ENCODE measurements at regions not wholly inside any gene's neighbourhood (a gene's known extent, or its start where the extent isn't known, plus 50 kb on each side); places are given as distances from the start of the nearest gene placed in this dataset.
A peak's percentile ranks its signal among the peaks of the same experiment; 100 is the strongest.

DNA sequence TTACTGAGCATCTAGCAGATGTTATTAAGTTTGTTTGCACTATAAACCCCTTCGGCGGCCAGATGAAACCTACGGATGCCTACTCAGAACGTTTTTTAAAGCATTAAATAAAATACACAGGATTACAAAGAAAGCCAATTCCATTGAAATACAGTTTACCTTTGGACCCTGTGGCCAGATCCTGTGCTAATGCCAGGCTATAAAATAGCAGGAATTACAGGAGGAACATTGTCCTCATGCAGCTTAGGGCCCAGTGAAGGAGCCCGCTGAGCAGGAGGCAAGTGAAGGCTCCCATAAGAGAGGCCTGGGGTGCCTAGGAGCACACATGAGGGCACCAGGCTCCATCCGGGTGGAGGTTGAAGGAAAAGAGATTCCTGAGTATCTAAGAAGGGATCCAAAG, 310.4 kb downstream of the MTX2 start:
- ChIA-PET POLR2A (ENCODE audit: low non-redundant PET) (no interaction called here), CTCF (no interaction called here)
- no peak for TF ChIP-seq EZH2 (IDR thresholded peaks at IDR 0.05; ENCODE audit: borderline replicate concordance, low read depth, low read length, poor library complexity, severe bottlenecking)
- no peak for TF ChIP-seq CTCF (conservative IDR thresholded peaks at IDR 0.05; ENCODE audit: low read depth, low read length)

DNA sequence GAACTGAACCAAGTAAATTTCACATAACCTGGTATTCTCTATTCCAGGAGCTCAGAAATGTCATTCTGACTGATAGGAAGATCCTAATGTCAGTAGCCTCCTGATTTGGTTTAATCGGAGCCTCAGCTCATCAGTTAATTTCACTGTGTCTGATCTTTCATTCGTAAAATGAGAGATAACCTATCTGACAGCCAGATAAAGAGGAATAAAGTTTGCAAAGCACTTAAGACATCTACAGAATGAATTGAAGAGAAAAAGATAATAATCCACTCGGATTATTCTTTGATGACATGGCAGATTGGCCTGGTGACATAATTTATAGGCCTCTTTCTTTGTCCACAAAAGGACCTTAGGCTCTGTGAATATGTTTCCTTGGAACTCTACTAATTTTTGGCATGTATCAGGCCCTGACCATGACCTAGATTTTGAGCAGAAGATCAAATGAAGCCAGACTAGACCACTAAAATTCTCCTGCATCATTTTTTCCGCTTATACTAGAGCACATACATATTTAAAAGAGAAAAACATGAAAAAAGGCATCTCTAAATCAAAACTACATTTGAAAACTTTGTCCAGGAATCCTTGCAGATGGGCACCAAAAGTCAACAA, 312.4 kb downstream of the MTX2 start:
- TF ChIP-seq EZH2 (IDR thresholded peaks at IDR 0.05; ENCODE audit: borderline replicate concordance, low read depth, low read length, poor library complexity, severe bottlenecking) (no peak), CTCF (conservative IDR thresholded peaks at IDR 0.05; ENCODE audit: low read depth, low read length) (no peak)
- no peak overlapping the region for H3K27ac ChIP-seq (ENCODE audit: low read depth, low read length, poor library complexity, severe bottlenecking)
- no peaks in the 10 kb centered on the region for H3K36me3 ChIP-seq (ENCODE audit: insufficient read depth, low read length, poor library complexity, severe bottlenecking)
- H3K4me3 ChIP-seq (ENCODE audit: low read depth, low read length, poor library complexity, severe bottlenecking): no peak overlapping the region
- DNase-seq (ENCODE audit: low spot score): no peak
- peaks cover 24% of the 10 kb centered on the region for H3K4me1 ChIP-seq (ENCODE audit: insufficient read depth, low read length, poor library complexity, severe bottlenecking)
- ChIA-PET CTCF (no interaction called here), POLR2A (ENCODE audit: low non-redundant PET) (no interaction called here)
- no peaks in the 10 kb centered on the region for H3K9me3 ChIP-seq (ENCODE audit: low read depth, low read length, poor library complexity, severe bottlenecking)
- no TSS peak for BruUV-seq (replicated peaks)
- H3K27me3 ChIP-seq (replicated peaks; ENCODE audit: insufficient read depth, low read depth, low read length, poor library complexity): no peaks in the 10 kb centered on the region
- intact Hi-C loops (cut with micrococcal nuclease; ENCODE audit: unreplicated experiment): no loop called here

More for the DNA sequence above, 310.4 kb downstream of the MTX2 start:
- no peaks in the 10 kb centered on the region for H3K9me3 ChIP-seq (ENCODE audit: low read depth, low read length, poor library complexity, severe bottlenecking)
- no peaks in the 10 kb centered on the region for H3K27me3 ChIP-seq (replicated peaks; ENCODE audit: insufficient read depth, low read depth, low read length, poor library complexity)
- no peak overlapping the region for H3K27ac ChIP-seq (ENCODE audit: low read depth, low read length, poor library complexity, severe bottlenecking)
- no peaks in the 10 kb centered on the region for H3K36me3 ChIP-seq (ENCODE audit: insufficient read depth, low read length, poor library complexity, severe bottlenecking)
- H3K4me3 ChIP-seq (ENCODE audit: low read depth, low read length, poor library complexity, severe bottlenecking): no peak overlapping the region
- H3K4me1 ChIP-seq (ENCODE audit: insufficient read depth, low read length, poor library complexity, severe bottlenecking): peaks cover 22% of the 10 kb centered on the region
- intact Hi-C loops (cut with micrococcal nuclease; ENCODE audit: unreplicated experiment): no loop called here
- DNase-seq (ENCODE audit: low spot score): no peak
- BruUV-seq (replicated peaks): no TSS peak

- POLR2A ChIA-PET (ENCODE audit: low non-redundant PET): no interaction called here
- CTCF ChIA-PET: no interaction called here
- DNase-seq (ENCODE audit: low spot score): peak; percentile 30
- Histone ChIP-seq H3K4me3 (ENCODE audit: low read depth, low read length, poor library complexity, severe bottlenecking) (no peak overlapping the region), H3K27me3 (replicated peaks; ENCODE audit: insufficient read depth, low read depth, low read length, poor library complexity) (no peaks in the 10 kb centered on the region), H3K27ac (ENCODE audit: low read depth, low read length, poor library complexity, severe bottlenecking) (no peak overlapping the region), H3K36me3 (ENCODE audit: insufficient read depth, low read length, poor library complexity, severe bottlenecking) (no peaks in the 10 kb centered on the region), H3K4me1 (ENCODE audit: insufficient read depth, low read length, poor library complexity, severe bottlenecking) (peaks cover 24% of the 10 kb centered on the region), H3K9me3 (ENCODE audit: low read depth, low read length, poor library complexity, severe bottlenecking) (no peaks in the 10 kb centered on the region)
- no TSS peak for BruUV-seq (replicated peaks)
- TF ChIP-seq EZH2 (IDR thresholded peaks at IDR 0.05; ENCODE audit: borderline replicate concordance, low read depth, low read length, poor library complexity, severe bottlenecking) (no peak), CTCF (conservative IDR thresholded peaks at IDR 0.05; ENCODE audit: low read depth, low read length) (no peak)
- intact Hi-C loops (cut with micrococcal nuclease; ENCODE audit: unreplicated experiment): no loop called here
Observed at GRCh38 chr2:176582176-176582575, 312.9 kb downstream of the MTX2 start.
